Left ventricle myocardium inferior (tissue), 1 donor: ENCODE measurements at regions not wholly inside any gene's neighbourhood (a gene's known extent, or its start where the extent isn't known, plus 50 kb on each side); places are given as distances from the start of the nearest gene placed in this dataset.

ENCODE experiments used
- DNase-seq: peaks from one replicate; pipeline ENCODE4 v3.0.0-alpha.2; 2020
- H3K27ac ChIP-seq: fragments of 200-600 bp; replicated peaks from 2 replicates; pipeline ENCODE4 v1.8.0; 2021
- H3K27me3 ChIP-seq: fragments of 200-600 bp; 2 replicates; pipeline ENCODE4 v1.8.0; 2021; ENCODE audit warnings: low read depth
- H3K36me3 ChIP-seq: fragments of 200-600 bp; 2 replicates; pipeline ENCODE4 v1.8.0; 2021
- H3K4me1 ChIP-seq: fragments of 200-600 bp; 2 replicates; pipeline ENCODE4 v1.8.0; 2021
- H3K4me3 ChIP-seq: fragments of 200-600 bp; 2 replicates; pipeline ENCODE4 v1.8.0; 2021; ENCODE audit warnings: mild to moderate bottlenecking, moderate library complexity
- H3K9me3 ChIP-seq: fragments of 200-600 bp; replicated peaks from 2 replicates; pipeline ENCODE4 v1.8.0; 2021
- intact Hi-C: fragments of 100-400 bp; cut with micrococcal nuclease; formaldehyde crosslinking; loops from one replicate; pipeline ENCODE4 v1.11.0; 2022
- TF ChIP-seq, protein P1 (sequence below): fragments of 200-600 bp; IDR thresholded peaks from 2 replicates; pipeline ENCODE4 v1.8.0; 2021; ENCODE audit warnings: antibody characterized with exemption, mild to moderate bottlenecking, borderline replicate concordance
- donor health status: DM: no; HTN: yes; CAD: no; lungs with severe emphysema.

DNA sequence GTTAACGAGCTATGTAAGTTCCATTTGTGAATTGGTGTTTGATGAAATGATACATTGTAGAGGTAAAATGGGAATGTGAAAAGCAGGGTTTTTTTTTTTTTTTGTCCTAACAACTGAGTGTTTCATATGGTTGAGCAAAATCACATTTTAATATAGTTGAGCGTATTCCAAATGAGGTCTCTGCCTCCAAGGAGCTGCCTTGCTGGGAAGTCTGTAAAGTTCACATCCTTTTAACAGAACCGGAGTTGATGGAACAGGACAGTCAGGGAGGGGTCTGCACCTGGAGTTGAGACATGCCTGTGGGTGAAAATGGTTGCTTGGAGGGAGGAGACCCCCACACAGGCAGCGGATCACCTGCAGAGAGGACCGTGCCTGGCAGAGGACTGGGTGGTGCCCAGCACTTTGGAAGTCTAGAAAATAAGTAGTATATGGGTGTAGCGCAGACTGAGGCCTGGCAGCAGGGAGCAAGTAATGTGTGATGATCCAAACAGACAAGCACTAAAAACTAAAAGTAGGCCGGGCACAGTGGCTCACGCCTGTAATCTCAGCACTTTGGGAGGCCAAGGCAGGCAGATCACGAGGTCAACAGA lies 75.2 kb upstream of the UBAC2 start:
- intact Hi-C loops: no loop called here
- peaks cover 20% of the 10 kb centered on the region for H3K27me3 ChIP-seq
- TF ChIP-seq, protein P1, sequence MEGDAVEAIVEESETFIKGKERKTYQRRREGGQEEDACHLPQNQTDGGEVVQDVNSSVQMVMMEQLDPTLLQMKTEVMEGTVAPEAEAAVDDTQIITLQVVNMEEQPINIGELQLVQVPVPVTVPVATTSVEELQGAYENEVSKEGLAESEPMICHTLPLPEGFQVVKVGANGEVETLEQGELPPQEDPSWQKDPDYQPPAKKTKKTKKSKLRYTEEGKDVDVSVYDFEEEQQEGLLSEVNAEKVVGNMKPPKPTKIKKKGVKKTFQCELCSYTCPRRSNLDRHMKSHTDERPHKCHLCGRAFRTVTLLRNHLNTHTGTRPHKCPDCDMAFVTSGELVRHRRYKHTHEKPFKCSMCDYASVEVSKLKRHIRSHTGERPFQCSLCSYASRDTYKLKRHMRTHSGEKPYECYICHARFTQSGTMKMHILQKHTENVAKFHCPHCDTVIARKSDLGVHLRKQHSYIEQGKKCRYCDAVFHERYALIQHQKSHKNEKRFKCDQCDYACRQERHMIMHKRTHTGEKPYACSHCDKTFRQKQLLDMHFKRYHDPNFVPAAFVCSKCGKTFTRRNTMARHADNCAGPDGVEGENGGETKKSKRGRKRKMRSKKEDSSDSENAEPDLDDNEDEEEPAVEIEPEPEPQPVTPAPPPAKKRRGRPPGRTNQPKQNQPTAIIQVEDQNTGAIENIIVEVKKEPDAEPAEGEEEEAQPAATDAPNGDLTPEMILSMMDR: no peak
- no peaks in the 10 kb centered on the region for H3K4me1 ChIP-seq
- DNase-seq: no peak
- H3K9me3 ChIP-seq: no peaks in the 10 kb centered on the region
- H3K36me3 ChIP-seq: no peaks in the 10 kb centered on the region
- peak overlapping the region; percentile 75 for H3K27ac ChIP-seq
- H3K4me3 ChIP-seq: no peak overlapping the region

DNA sequence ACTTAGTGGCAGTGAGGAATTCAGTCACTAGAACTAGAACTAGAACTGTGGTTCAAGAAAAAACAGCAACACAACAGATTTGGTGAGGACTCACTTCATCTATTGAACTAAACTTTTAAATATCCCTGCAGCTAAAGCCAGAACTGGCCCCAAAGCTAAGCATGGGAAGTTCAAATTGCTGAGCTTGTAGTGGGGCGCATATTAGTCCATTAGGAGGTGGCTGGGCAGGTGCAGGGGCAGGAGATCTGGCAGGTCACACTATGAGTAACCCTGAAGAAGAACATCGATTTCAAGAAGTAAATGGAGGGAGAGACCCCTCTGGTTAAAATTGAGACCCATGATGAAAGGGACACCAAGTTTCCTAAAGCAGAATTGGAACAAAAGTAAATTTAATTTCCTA lies 73.8 kb upstream of the UBAC2 start:
- no peaks in the 10 kb centered on the region for H3K9me3 ChIP-seq
- no peaks in the 10 kb centered on the region for H3K36me3 ChIP-seq
- no peak overlapping the region for H3K27ac ChIP-seq
- no peak for DNase-seq
- TF ChIP-seq, protein P1: no peak
- intact Hi-C loops: no loop called here
- no peak overlapping the region for H3K4me3 ChIP-seq
- H3K4me1 ChIP-seq: no peaks in the 10 kb centered on the region
- peaks cover 20% of the 10 kb centered on the region for H3K27me3 ChIP-seq

DNA sequence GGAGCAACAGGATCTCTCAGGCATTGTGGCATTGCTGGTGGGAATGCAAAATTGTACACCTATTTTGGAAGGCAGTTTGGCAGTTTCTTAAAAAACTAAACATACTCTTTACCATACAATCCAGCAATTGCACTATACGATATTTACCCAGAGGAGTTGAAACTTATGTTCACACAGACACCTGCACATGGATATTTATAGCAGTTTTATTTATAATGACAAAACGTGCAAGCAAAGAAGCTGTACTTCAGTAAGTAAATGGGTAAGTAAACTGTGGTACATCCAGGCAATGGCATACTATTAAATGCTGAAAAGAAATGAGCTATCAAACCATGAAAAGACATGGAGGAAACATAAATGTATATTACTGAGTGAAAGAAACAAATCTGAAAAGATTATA lies 71.6 kb upstream of the UBAC2 start:
- no peak for DNase-seq
- peaks cover 1% of the 10 kb centered on the region for H3K27me3 ChIP-seq

DNA sequence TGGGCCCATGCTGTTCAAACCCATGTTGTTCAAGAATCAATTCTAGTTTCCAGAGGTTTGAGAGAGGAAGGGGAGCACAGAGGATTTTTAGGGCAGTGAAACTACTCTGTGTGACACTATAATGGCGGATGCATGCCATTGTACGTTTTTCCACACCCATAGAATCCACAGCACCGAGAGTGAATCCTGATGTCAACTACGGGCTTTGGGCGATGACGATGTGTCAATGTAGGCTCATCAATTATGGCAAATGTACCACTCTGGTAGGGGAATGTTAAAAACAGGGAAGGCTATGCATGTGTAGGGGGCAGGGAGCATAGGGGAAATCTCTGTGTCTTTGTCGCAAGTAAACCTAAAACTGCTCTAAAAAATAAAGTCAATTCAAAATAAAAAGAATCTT lies 70.7 kb upstream of the UBAC2 start:
- Histone ChIP-seq H3K27ac (no peak overlapping the region), H3K9me3 (no peaks in the 10 kb centered on the region), H3K4me1 (no peaks in the 10 kb centered on the region), H3K27me3 (no peaks in the 10 kb centered on the region), H3K36me3 (no peaks in the 10 kb centered on the region), H3K4me3 (no peak overlapping the region)
- TF ChIP-seq, protein P1: no peak
- intact Hi-C loops: no loop called here
- no peak for DNase-seq

More for the DNA sequence above, 71.6 kb upstream of the UBAC2 start:
- Histone ChIP-seq H3K4me3 (no peak overlapping the region), H3K27ac (no peak overlapping the region), H3K4me1 (no peaks in the 10 kb centered on the region), H3K36me3 (no peaks in the 10 kb centered on the region), H3K9me3 (no peaks in the 10 kb centered on the region)
- intact Hi-C loops: no loop called here
- TF ChIP-seq, protein P1: no peak

DNA sequence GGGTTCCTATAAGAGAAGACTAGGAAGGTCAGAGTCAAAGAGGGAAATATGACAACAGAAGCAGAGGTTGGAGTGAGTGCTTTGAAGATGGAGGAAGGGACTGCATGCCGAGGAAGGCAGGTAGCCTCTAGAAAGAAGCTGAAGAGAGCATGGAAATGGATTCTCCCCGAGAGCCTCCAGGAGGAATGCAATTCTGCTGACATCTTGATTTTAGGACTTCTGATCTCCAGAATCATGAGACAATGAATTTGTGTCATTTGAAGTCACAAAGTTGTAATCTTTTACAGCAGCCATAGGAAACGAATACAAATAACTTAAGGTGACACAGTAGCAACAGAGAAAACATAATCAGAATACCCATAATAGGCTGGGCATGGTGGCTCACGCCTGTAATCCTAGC lies 69.2 kb upstream of the UBAC2 start:
- Histone ChIP-seq H3K36me3 (no peaks in the 10 kb centered on the region), H3K27me3 (no peaks in the 10 kb centered on the region), H3K27ac (no peak overlapping the region), H3K4me1 (no peaks in the 10 kb centered on the region), H3K9me3 (no peaks in the 10 kb centered on the region), H3K4me3 (no peak overlapping the region)
- DNase-seq: no peak
- TF ChIP-seq, protein P1: no peak
- intact Hi-C loops: no loop called here
